T-cell (primary cell): ENCODE measurements at regions not wholly inside any gene's neighbourhood (a gene's known extent, or its start where the extent isn't known, plus 50 kb on each side); places are given as distances from the start of the nearest gene placed in this dataset.

ENCODE experiments used
- ATAC-seq, 4 experiments: fragments of 200-7000 bp in 3 of 4; fragments of 150-1000 bp in 1 of 4; cut with Tn5 transposase; replicated peaks in 1 of 4; 1 replicate in 3 of 4; 2 replicates in 1 of 4; pipeline ENCODE4 v1.10.0; 2021; ENCODE audit warnings: moderate library complexity in 3 of 4, mild to moderate bottlenecking in 2 of 4, moderate number of reproducible peaks in 1 of 4
- CTCF ChIA-PET, 2 donors: fragments of 300-600 bp; sonication (Branson Sonifier 250); formaldehyde crosslinking; loops; one replicate each; lab custom pipeline; 2022; ENCODE audit warnings: antibody characterized with exemption in 2 of 2; lab: Charles Lee
- POLR2A ChIA-PET, 2 donors: fragments of 300-600 bp; sonication (Branson Sonifier 250); formaldehyde crosslinking; loops; one replicate each; lab custom pipeline; 2022; ENCODE audit warnings: antibody characterized with exemption in 2 of 2; lab: Charles Lee
- DNase-seq, 35 experiments: peaks; one replicate each; pipeline versions ENCODE4 v3.0.0 to v3.0.0-alpha.2; 2013 to 2023
- H3K27ac ChIP-seq: one replicate; pipeline ENCODE4 v1.5.1; 2013; ENCODE audit warnings: low read length
- H3K27me3 ChIP-seq, 2 experiments: replicated peaks in 1 of 2; 1 replicate in 1 of 2; 2 replicates in 1 of 2; pipeline versions ENCODE4 v1.6.1 to v1.7.0; 2013; ENCODE audit warnings: low read length in 1 of 2, mixed read lengths in 1 of 2; ENCODE audit not compliant: control insufficient read depth in 2 of 2, insufficient read depth in 2 of 2; ENCODE audit errors: extremely low read depth in 1 of 2
- H3K36me3 ChIP-seq, 2 donors: 1 replicate in 1 of 2; 2 replicates in 1 of 2; pipeline versions ENCODE4 v1.6.1 to v1.7.0; 2013; ENCODE audit warnings: low read length in 1 of 2; ENCODE audit not compliant: control insufficient read depth in 2 of 2, insufficient read depth in 1 of 2; ENCODE audit errors: extremely low read depth in 1 of 2
- H3K4me1 ChIP-seq, 2 experiments: 1 replicate in 1 of 2; 2 replicates in 1 of 2; pipeline versions ENCODE4 v1.6.1 to v1.7.0; 2013; ENCODE audit warnings: low read length in 2 of 2, mixed read lengths in 1 of 2; ENCODE audit not compliant: insufficient read depth in 2 of 2, control insufficient read depth in 1 of 2; ENCODE audit errors: extremely low read depth in 1 of 2
- H3K4me3 ChIP-seq, 2 donors: 1 replicate in 1 of 2; 2 replicates in 1 of 2; pipeline versions ENCODE4 v1.5.1 to v1.7.0; 2013; ENCODE audit warnings: mild to moderate bottlenecking in 2 of 2, low read length in 1 of 2, moderate library complexity in 1 of 2; ENCODE audit not compliant: control insufficient read depth in 1 of 2; ENCODE audit errors: extremely low read depth in 1 of 2
- H3K9me3 ChIP-seq: 2 replicates; pipeline ENCODE4 v1.7.0; 2013
- H3K27ac Mint-ChIP-seq, 2 donors: one replicate each; pipeline ENCODE4 v1.8.0; 2020 to 2021; ENCODE audit warnings: mild to moderate bottlenecking in 2 of 2, mixed read lengths in 2 of 2
- H3K27me3 Mint-ChIP-seq, 2 donors: one replicate each; pipeline ENCODE4 v1.8.0; 2021 to 2022; ENCODE audit warnings: mixed read lengths in 2 of 2
- H3K36me3 Mint-ChIP-seq: one replicate; pipeline ENCODE4 v1.8.0; 2021; ENCODE audit warnings: mixed read lengths
- H3K4me1 Mint-ChIP-seq, 3 donors: one replicate each; pipeline ENCODE4 v1.8.0; 2020 to 2022; ENCODE audit warnings: mixed read lengths in 3 of 3, mild to moderate bottlenecking in 1 of 3
- H3K4me3 Mint-ChIP-seq, 3 donors: one replicate each; pipeline ENCODE4 v1.8.0; 2020 to 2022; ENCODE audit warnings: mild to moderate bottlenecking in 3 of 3, mixed read lengths in 3 of 3, moderate library complexity in 3 of 3
- H3K9me3 Mint-ChIP-seq, 3 donors: one replicate each; pipeline ENCODE4 v1.8.0; 2020 to 2022; ENCODE audit warnings: mixed read lengths in 3 of 3
- WGBS: methylation state at CpG from one replicate; pipeline ENCODE4 v1.1.5; 2013; ENCODE audit warnings: missing lambda C conversion rate; ENCODE audit not compliant: insufficient coverage; 5-methylcytosine and 5-hydroxymethylcytosine counted together

GRCh38 chr5:167592114-167592513 is 699.3 kb upstream of the WWC1 start:
- no peaks in the 10 kb centered on the region for H3K9me3 ChIP-seq
- POLR2A ChIA-PET = no interaction called here
- no peak overlapping the region for H3K4me3 Mint-ChIP-seq
- DNase-seq (no peak), ATAC-seq (no peak)
- no peaks in the 10 kb centered on the region for H3K27me3 ChIP-seq
- H3K27ac ChIP-seq = no peak overlapping the region
- no peaks in the 10 kb centered on the region for H3K4me1 Mint-ChIP-seq
- CTCF ChIA-PET = no interaction called here
- no peak overlapping the region for H3K4me3 ChIP-seq
- no peaks in the 10 kb centered on the region for H3K27me3 Mint-ChIP-seq
- no peaks in the 10 kb centered on the region for H3K4me1 ChIP-seq
- H3K9me3 Mint-ChIP-seq = no peaks in the 10 kb centered on the region
- WGBS = 76% methylated on average over 2 of the region's 4 CpGs
- no peak overlapping the region for H3K27ac Mint-ChIP-seq
- H3K36me3 Mint-ChIP-seq = no peaks in the 10 kb centered on the region
- H3K36me3 ChIP-seq = no peaks in the 10 kb centered on the region

GRCh38 chr5:167593329-167594060 is 698.0 kb upstream of the WWC1 start:
- H3K27me3 Mint-ChIP-seq = no peaks in the 10 kb centered on the region
- no peaks in the 10 kb centered on the region for H3K36me3 ChIP-seq
- H3K4me1 Mint-ChIP-seq = no peaks in the 10 kb centered on the region
- H3K4me1 ChIP-seq = no peaks in the 10 kb centered on the region
- no peaks in the 10 kb centered on the region for H3K9me3 Mint-ChIP-seq
- ATAC-seq = no peak
- no peak overlapping the region for H3K4me3 ChIP-seq
- no peak for DNase-seq
- POLR2A ChIA-PET = no interaction called here
- CTCF ChIA-PET = no interaction called here
- H3K27ac Mint-ChIP-seq = no peak overlapping the region
- H3K27me3 ChIP-seq = no peaks in the 10 kb centered on the region
- H3K4me3 Mint-ChIP-seq = no peak overlapping the region
- H3K36me3 Mint-ChIP-seq = no peaks in the 10 kb centered on the region
- WGBS = 93% methylated on average over 3 of the region's 5 CpGs
- no peak overlapping the region for H3K27ac ChIP-seq
- H3K9me3 ChIP-seq = no peaks in the 10 kb centered on the region

- no peak for ATAC-seq
- POLR2A ChIA-PET = no interaction called here
- H3K27ac Mint-ChIP-seq = no peak overlapping the region
- H3K4me1 Mint-ChIP-seq = no peaks in the 10 kb centered on the region
- Histone ChIP-seq H3K4me1 (no peaks in the 10 kb centered on the region), H3K27me3 (no peaks in the 10 kb centered on the region), H3K4me3 (no peak overlapping the region), H3K27ac (no peak overlapping the region), H3K9me3 (no peaks in the 10 kb centered on the region), H3K36me3 (no peaks in the 10 kb centered on the region)
- CTCF ChIA-PET = no interaction called here
- H3K4me3 Mint-ChIP-seq = no peak overlapping the region
- H3K27me3 Mint-ChIP-seq = no peaks in the 10 kb centered on the region
- peaks cover 0 to 4% (median 0%) of the 10 kb centered on the region in 3 donors for H3K9me3 Mint-ChIP-seq
- DNase-seq = no peak
- H3K36me3 Mint-ChIP-seq = no peaks in the 10 kb centered on the region
Measured at GRCh38 chr5:167594061-167594435, 697.4 kb upstream of the WWC1 start.

- H3K27me3 ChIP-seq = no peaks in the 10 kb centered on the region
- H3K9me3 Mint-ChIP-seq = peaks cover 0 to 5% (median 0%) of the 10 kb centered on the region in 3 donors
- H3K4me1 Mint-ChIP-seq = no peaks in the 10 kb centered on the region
- H3K4me1 ChIP-seq = no peaks in the 10 kb centered on the region
- no peaks in the 10 kb centered on the region for H3K36me3 ChIP-seq
- no CpG with 5 or more reads among the region's 3 CpGs for WGBS
- POLR2A ChIA-PET = no interaction called here
- no peaks in the 10 kb centered on the region for H3K36me3 Mint-ChIP-seq
- CTCF ChIA-PET = no interaction called here
- no peak overlapping the region for H3K27ac ChIP-seq
- DNase-seq (no peak), ATAC-seq (no peak)
- H3K27me3 Mint-ChIP-seq = no peaks in the 10 kb centered on the region
- no peaks in the 10 kb centered on the region for H3K9me3 ChIP-seq
- no peak overlapping the region for H3K27ac Mint-ChIP-seq
- no peak overlapping the region for H3K4me3 Mint-ChIP-seq
- H3K4me3 ChIP-seq = no peak overlapping the region
Measured at GRCh38 chr5:167594750-167595149, 696.7 kb upstream of the WWC1 start.

- H3K27ac Mint-ChIP-seq = no peak overlapping the region
- no peaks in the 10 kb centered on the region for H3K4me1 Mint-ChIP-seq
- no peak overlapping the region for H3K4me3 ChIP-seq
- H3K9me3 ChIP-seq = no peaks in the 10 kb centered on the region
- DNase-seq (no peak), ATAC-seq (no peak)
- no peaks in the 10 kb centered on the region for H3K27me3 Mint-ChIP-seq
- no peak overlapping the region for H3K27ac ChIP-seq
- H3K9me3 Mint-ChIP-seq = peaks cover 0 to 5% (median 0%) of the 10 kb centered on the region in 3 donors
- WGBS = no CpG with 5 or more reads among the region's 3 CpGs
- H3K27me3 ChIP-seq = no peaks in the 10 kb centered on the region
- POLR2A ChIA-PET = no interaction called here
- no peaks in the 10 kb centered on the region for H3K4me1 ChIP-seq
- CTCF ChIA-PET = no interaction called here
- H3K36me3 ChIP-seq = no peaks in the 10 kb centered on the region
- H3K36me3 Mint-ChIP-seq = no peaks in the 10 kb centered on the region
- no peak overlapping the region for H3K4me3 Mint-ChIP-seq
Measured at GRCh38 chr5:167595196-167595595, 696.2 kb upstream of the WWC1 start.

- POLR2A ChIA-PET = no interaction called here
- no peak overlapping the region for H3K4me3 Mint-ChIP-seq
Measured at GRCh38 chr5:167598166-167598565, 693.3 kb upstream of the WWC1 start.

GRCh38 chr5:167602067-167602466 is 689.4 kb upstream of the WWC1 start:
- no peak for ATAC-seq
- Mint-ChIP-seq H3K9me3 (peaks cover 0 to 8% (median 5%) of the 10 kb centered on the region in 3 donors), H3K27me3 (no peaks in the 10 kb centered on the region), H3K27ac (no peak overlapping the region), H3K36me3 (no peaks in the 10 kb centered on the region), H3K4me1 (no peaks in the 10 kb centered on the region), H3K4me3 (no peak overlapping the region)
- H3K9me3 ChIP-seq = no peaks in the 10 kb centered on the region
- CTCF ChIA-PET = no interaction called here
- no peaks in the 10 kb centered on the region for H3K27me3 ChIP-seq
- POLR2A ChIA-PET = no interaction called here
- H3K36me3 ChIP-seq = no peaks in the 10 kb centered on the region
- no peak for DNase-seq
- 60% methylated on average over 1 of the region's 9 CpGs for WGBS
- H3K4me3 ChIP-seq = no peak overlapping the region
- no peaks in the 10 kb centered on the region for H3K4me1 ChIP-seq
- H3K27ac ChIP-seq = no peak overlapping the region

More at GRCh38 chr5:167598166-167598565, 693.3 kb upstream of the WWC1 start:
- 80% methylated on average over 1 of the region's 1 CpG for WGBS
- no peaks in the 10 kb centered on the region for H3K9me3 ChIP-seq
- H3K36me3 Mint-ChIP-seq = no peaks in the 10 kb centered on the region
- no peak overlapping the region for H3K4me3 ChIP-seq
- CTCF ChIA-PET = interaction anchor here in 1 of 2 donors (0.7 kb wide), 1 partner anchor 43 kb away, joined by 3 read pairs; no protein-coding TSS in a partner anchor
- H3K27ac ChIP-seq = no peak overlapping the region
- DNase-seq (no peak), ATAC-seq (no peak)
- no peaks in the 10 kb centered on the region for H3K27me3 ChIP-seq
- H3K27me3 Mint-ChIP-seq = no peaks in the 10 kb centered on the region
- H3K9me3 Mint-ChIP-seq = peaks cover 0 to 8% (median 0%) of the 10 kb centered on the region in 3 donors
- no peaks in the 10 kb centered on the region for H3K4me1 Mint-ChIP-seq
- H3K36me3 ChIP-seq = no peaks in the 10 kb centered on the region
- H3K4me1 ChIP-seq = no peaks in the 10 kb centered on the region
- no peak overlapping the region for H3K27ac Mint-ChIP-seq
